ENCODE measurements at regions not wholly inside any gene's neighbourhood (a gene's known extent, or its start where the extent isn't known, plus 50 kb on each side); places are given as distances from the start of the nearest gene placed in this dataset.

GRCh38 chr15:70435872-70436271, 327.5 kb downstream of the UACA start:
- no peak for TF ChIP-seq MYC (IDR thresholded peaks at IDR 0.05; ENCODE audit: low read depth, low read length)
- no peak for TF ChIP-seq POLR2A (IDR thresholded peaks at IDR 0.05; ENCODE audit: extremely low read depth, insufficient read length)
- TF ChIP-seq, protein P1, sequence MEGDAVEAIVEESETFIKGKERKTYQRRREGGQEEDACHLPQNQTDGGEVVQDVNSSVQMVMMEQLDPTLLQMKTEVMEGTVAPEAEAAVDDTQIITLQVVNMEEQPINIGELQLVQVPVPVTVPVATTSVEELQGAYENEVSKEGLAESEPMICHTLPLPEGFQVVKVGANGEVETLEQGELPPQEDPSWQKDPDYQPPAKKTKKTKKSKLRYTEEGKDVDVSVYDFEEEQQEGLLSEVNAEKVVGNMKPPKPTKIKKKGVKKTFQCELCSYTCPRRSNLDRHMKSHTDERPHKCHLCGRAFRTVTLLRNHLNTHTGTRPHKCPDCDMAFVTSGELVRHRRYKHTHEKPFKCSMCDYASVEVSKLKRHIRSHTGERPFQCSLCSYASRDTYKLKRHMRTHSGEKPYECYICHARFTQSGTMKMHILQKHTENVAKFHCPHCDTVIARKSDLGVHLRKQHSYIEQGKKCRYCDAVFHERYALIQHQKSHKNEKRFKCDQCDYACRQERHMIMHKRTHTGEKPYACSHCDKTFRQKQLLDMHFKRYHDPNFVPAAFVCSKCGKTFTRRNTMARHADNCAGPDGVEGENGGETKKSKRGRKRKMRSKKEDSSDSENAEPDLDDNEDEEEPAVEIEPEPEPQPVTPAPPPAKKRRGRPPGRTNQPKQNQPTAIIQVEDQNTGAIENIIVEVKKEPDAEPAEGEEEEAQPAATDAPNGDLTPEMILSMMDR (IDR thresholded peaks at IDR 0.05; ENCODE audit: low read depth, low read length): no peak
- no peak for TF ChIP-seq MAX (IDR thresholded peaks at IDR 0.05; ENCODE audit: low read depth, low read length)
- H3K4me3 ChIP-seq (ENCODE audit: low read depth, low read length): no peak overlapping the region
- no peak for DNase-seq (ENCODE audit: low read depth)

GRCh38 chr15:70435369-70435768, 328.0 kb downstream of the UACA start:
- TF ChIP-seq, protein P1 (IDR thresholded peaks at IDR 0.05; ENCODE audit: low read depth, low read length): no peak
- TF ChIP-seq MYC (IDR thresholded peaks at IDR 0.05; ENCODE audit: low read depth, low read length): no peak
- no peak for DNase-seq (ENCODE audit: low read depth)

DNA sequence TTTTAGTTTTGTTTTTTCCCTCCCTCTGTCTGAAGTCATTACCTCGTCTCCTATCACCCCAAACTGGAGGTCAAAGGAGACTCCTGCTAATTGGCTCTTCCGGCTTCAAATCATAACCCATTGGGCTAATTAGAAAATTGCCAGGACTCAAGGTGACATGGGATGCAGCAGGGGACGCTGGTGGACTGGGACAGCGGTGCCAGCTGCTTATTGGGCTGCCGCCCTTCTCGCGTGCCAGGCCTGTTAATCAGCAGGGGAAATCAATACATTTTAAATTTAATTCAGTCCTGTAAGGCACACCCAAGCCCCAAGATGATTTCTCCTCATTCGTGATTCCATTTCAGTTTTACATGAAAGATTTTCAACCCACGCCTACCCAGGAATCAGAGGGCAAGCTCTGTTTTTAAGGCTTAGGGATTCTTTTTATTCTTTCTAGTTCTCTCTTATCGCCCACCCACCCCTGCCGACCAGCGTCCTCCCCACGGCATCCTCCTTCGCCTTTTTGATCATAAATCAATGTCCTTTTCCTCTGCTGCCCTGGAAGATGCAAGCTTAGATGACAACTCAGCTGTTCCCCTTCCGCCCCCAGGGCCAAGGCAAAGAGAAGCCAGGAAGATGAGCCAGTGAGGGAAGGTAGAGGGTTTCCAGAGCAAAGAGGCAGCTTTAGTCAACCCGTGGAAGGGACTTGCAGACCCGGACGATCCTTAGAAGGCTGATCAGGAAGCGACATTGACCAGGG, 329.6 kb downstream of the UACA start:
- no peak overlapping the region for H3K4me3 ChIP-seq (ENCODE audit: low read depth, low read length)
- DNase-seq (ENCODE audit: low read depth): no peak
- TF ChIP-seq MYC (IDR thresholded peaks at IDR 0.05; ENCODE audit: low read depth, low read length) (no peak), POLR2A (IDR thresholded peaks at IDR 0.05; ENCODE audit: extremely low read depth, insufficient read length) (no peak), MAX (IDR thresholded peaks at IDR 0.05; ENCODE audit: low read depth, low read length) (no peak)
- TF ChIP-seq, protein P1 (IDR thresholded peaks at IDR 0.05; ENCODE audit: low read depth, low read length): no peak

More at GRCh38 chr15:70435369-70435768, 328.0 kb downstream of the UACA start:
- no peak overlapping the region for H3K4me3 ChIP-seq (ENCODE audit: low read depth, low read length)

DNA sequence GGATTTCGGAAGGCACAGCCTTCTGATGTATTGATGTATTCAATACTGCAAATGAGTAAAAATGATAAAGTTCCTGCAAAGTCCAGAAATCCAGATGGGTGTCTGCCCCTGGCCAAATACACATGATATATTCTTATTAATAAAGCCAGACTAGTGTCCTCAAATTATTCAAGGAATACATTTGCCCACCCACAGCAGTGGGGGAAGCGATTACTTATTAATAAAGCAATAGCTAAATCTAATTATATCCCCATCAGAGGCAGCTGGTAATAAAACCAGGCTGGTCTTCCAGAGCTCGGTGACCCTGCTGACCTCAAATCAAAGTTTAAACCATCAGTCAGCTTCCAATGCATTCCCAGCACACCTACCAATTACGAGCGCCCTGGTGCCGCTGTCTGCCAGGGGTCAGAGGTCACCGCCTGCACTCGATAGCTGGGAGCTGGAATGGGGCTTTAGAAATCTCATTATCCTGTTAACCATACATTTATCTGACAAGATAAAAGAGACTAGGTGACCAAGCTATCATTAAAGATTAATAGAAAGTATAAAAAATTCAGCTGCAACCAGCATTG, 330.3 kb downstream of the UACA start:
- no peak for DNase-seq (ENCODE audit: low read depth)
- TF ChIP-seq MAX (IDR thresholded peaks at IDR 0.05; ENCODE audit: low read depth, low read length): no peak
- TF ChIP-seq, protein P1 (IDR thresholded peaks at IDR 0.05; ENCODE audit: low read depth, low read length): no peak
- no peak for TF ChIP-seq MYC (IDR thresholded peaks at IDR 0.05; ENCODE audit: low read depth, low read length)
- TF ChIP-seq POLR2A (IDR thresholded peaks at IDR 0.05; ENCODE audit: extremely low read depth, insufficient read length): no peak
- no peak overlapping the region for H3K4me3 ChIP-seq (ENCODE audit: low read depth, low read length)

GRCh38 chr15:70431854-70432253, 331.5 kb downstream of the UACA start:
- no peak overlapping the region for H3K4me3 ChIP-seq (ENCODE audit: low read depth, low read length)
- no peak for DNase-seq (ENCODE audit: low read depth)
- no peak for TF ChIP-seq MAX (IDR thresholded peaks at IDR 0.05; ENCODE audit: low read depth, low read length)
- TF ChIP-seq, protein P1 (IDR thresholded peaks at IDR 0.05; ENCODE audit: low read depth, low read length): no peak
- TF ChIP-seq MYC (IDR thresholded peaks at IDR 0.05; ENCODE audit: low read depth, low read length): no peak
- no peak for TF ChIP-seq POLR2A (IDR thresholded peaks at IDR 0.05; ENCODE audit: extremely low read depth, insufficient read length)
